HEK293 (cell line): ENCODE measurements at regions not wholly inside any gene's neighbourhood (a gene's known extent, or its start where the extent isn't known, plus 50 kb on each side); places are given as distances from the start of the nearest gene placed in this dataset.

Experiments used
- ZBTB7A ChIP-seq: fragments of 450-650 bp; formaldehyde crosslinking; IDR thresholded peaks from 2 replicates; pipeline ENCODE4 v1.5.1; 2016; ENCODE audit warnings: low read depth, missing biosample characterization, missing genetic modification characterization
- TF ChIP-seq, protein P1 (sequence below): fragments of 450-650 bp; formaldehyde crosslinking; IDR thresholded peaks from 2 replicates; pipeline ENCODE4 v1.5.1; 2016; ENCODE audit warnings: missing biosample characterization, missing genetic modification characterization

DNA sequence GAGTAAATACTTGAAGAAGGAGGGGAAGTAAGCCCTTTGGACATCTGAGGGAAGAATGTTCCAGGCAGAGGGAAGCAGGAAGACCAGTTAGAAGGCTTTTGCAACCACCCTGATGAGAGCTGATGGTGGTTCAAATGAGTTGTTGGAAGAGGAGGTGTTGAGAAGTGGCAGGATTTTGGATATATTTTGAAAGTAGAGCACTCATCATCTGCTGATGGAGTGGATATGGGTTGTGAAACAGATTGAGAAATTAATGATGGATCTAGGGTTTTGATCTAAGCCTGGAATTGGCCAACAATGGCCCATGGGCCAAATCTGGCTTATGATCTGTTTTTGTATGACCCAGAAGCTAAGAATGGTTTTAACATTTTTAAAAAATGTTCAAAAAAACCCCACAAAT lies 230.7 kb downstream of the NDFIP2 start:
- no peak for TF ChIP-seq ZBTB7A
- TF ChIP-seq, protein P1, sequence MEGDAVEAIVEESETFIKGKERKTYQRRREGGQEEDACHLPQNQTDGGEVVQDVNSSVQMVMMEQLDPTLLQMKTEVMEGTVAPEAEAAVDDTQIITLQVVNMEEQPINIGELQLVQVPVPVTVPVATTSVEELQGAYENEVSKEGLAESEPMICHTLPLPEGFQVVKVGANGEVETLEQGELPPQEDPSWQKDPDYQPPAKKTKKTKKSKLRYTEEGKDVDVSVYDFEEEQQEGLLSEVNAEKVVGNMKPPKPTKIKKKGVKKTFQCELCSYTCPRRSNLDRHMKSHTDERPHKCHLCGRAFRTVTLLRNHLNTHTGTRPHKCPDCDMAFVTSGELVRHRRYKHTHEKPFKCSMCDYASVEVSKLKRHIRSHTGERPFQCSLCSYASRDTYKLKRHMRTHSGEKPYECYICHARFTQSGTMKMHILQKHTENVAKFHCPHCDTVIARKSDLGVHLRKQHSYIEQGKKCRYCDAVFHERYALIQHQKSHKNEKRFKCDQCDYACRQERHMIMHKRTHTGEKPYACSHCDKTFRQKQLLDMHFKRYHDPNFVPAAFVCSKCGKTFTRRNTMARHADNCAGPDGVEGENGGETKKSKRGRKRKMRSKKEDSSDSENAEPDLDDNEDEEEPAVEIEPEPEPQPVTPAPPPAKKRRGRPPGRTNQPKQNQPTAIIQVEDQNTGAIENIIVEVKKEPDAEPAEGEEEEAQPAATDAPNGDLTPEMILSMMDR (tag by site-specific recombination) = no peak
